ENCODE measurements at regions not wholly inside any gene's neighbourhood (a gene's known extent, or its start where the extent isn't known, plus 50 kb on each side); places are given as distances from the start of the nearest gene placed in this dataset.
A peak's percentile ranks its signal among the peaks of the same experiment; 100 is the strongest.
"Not testable (repeated sequence)": the region's sequence is repeated elsewhere in the genome, so short reads cannot be mapped to it uniquely, and the experiment has no call there.

DNA sequence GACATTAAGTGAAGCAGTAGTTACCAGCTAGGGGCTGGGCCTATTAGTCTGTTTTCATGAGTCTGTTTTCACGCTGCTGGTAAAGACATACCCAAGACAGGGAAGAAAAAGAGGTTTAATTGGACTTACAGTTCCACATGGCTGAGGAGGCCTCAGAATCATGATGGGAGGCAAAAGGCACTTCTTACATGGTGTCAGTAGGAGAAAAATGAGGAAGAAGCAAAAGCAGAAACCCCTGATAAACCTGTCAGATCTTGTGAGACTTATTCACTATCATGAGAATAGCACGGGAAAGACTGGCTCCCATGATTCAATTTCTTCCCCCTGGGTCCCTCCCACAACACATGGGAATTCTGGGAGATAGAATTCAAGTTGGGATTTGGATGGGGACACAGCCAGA, 108.0 kb upstream of the LNX1 start:
- not testable (repeated sequence) for H3K9me3 Mint-ChIP-seq; H3K4me3 Mint-ChIP-seq; H3K27ac Mint-ChIP-seq; ATAC-seq; DNase-seq (ENCODE audit: low spot score in 2 of 2); H3K36me3 Mint-ChIP-seq
- peaks cover 13% of the 10 kb centered on the region for H3K4me1 Mint-ChIP-seq

DNA sequence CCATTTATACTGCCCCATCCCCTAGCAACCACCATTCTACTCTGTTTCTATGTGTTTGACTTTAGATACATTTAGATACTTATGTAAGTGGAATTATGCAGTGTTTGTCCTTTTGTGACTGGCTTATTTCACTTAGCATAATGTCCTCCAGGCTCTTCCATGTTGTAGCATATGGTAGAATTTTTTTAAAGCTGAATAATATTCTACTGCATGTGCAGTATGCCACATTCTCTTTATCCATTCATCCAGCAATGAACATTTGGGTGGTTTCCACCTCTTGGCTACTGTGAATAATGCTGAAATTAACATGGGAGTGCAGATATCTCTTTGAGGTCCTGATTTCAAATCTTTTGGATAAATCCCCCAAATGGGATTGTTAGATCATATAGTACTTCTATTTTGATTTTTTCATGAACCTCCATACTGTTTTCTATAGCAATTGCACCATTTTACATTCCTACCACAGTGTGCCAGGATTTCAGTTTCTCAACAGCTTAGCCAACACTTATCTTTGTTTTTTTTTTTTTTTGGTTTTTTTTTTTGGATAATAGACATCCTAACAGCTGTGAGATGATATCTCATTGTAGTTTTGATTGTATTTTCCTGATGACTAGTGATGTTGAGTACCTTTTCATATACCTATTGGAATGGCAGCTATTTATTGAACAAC, 105.9 kb upstream of the LNX1 start:
- H3K4me3 Mint-ChIP-seq, result no peak overlapping the region
- no peak overlapping the region for H3K27ac Mint-ChIP-seq
- no peaks in the 10 kb centered on the region for H3K9me3 Mint-ChIP-seq
- H3K4me1 Mint-ChIP-seq, result peaks cover under 1% of the 10 kb centered on the region
- DNase-seq (ENCODE audit: low spot score in 2 of 2) (no peak), ATAC-seq (no peak)
- H3K36me3 Mint-ChIP-seq, result no peaks in the 10 kb centered on the region

DNA sequence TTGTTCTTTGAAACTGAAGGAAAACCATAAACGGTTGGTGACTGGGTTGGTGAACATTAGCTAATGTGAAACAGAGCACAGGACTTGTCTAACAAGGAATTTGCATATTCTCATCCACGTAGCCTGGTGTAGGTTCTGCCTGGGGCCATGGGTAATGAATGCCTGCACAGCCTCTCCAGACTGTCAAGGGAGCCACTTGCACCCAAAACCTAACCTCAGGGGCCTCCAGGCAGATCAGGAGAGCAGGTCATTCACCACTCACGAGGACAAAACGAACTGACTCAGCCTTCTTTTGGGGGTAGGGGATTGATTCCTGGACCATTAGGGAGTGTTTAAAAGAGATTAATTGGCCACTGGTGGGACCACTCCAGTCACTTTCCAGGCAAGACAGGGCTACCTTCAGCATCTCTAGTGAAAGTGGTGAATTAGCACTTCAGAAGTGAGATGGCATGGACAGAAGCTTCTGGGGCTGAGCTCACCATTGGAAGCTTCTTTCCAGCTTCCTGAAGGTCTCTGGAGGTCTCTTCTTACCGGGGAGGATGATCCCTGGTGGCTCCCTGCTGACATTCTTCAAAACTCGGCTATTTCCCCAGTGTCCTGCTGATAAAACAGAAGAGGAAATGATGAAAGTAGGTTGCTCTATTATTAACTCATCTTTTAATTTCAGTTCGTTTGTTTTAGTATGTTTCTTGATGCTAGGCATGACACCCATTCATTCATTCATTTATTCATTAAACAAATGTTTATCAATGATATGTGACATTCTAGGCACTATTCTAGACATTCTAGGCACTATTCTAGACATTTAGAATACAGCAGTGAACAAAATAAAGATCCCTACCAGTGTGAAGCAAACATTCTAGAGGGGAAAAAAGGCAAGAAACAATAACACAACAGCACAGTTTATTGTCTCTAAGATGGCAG, 104.5 kb upstream of the LNX1 start:
- Mint-ChIP-seq H3K36me3 (no peaks in the 10 kb centered on the region), H3K4me1 (no peaks in the 10 kb centered on the region), H3K27ac (no peak overlapping the region), H3K4me3 (no peak overlapping the region), H3K9me3 (no peaks in the 10 kb centered on the region)
- DNase-seq (ENCODE audit: low spot score in 2 of 2), result no peak
- ATAC-seq, result no peak

DNA sequence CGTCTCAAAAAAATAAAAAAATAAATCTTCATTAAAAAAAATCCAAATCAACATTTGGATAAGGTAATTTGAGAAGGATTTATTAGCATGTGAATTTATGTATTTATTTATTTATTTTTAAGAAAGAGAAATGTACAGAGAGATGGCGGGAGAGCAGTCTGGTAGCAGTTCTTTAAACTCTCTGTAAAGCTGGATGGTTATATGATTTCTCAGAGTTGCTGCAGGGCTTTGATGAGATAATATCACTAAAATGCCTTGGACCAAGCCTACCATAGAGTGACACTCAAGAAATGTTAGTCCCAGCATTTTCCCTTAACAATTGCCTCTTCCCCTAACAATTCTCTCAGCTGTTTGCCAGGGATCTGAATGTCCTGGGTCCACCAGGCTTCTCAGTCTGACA, 103.4 kb upstream of the LNX1 start:
- DNase-seq (ENCODE audit: low spot score in 2 of 2) (no peak), ATAC-seq (no peak)
- no peak overlapping the region for H3K4me3 Mint-ChIP-seq
- H3K4me1 Mint-ChIP-seq, result no peaks in the 10 kb centered on the region
- no peaks in the 10 kb centered on the region for H3K36me3 Mint-ChIP-seq
- no peak overlapping the region for H3K27ac Mint-ChIP-seq
- no peaks in the 10 kb centered on the region for H3K9me3 Mint-ChIP-seq

DNA sequence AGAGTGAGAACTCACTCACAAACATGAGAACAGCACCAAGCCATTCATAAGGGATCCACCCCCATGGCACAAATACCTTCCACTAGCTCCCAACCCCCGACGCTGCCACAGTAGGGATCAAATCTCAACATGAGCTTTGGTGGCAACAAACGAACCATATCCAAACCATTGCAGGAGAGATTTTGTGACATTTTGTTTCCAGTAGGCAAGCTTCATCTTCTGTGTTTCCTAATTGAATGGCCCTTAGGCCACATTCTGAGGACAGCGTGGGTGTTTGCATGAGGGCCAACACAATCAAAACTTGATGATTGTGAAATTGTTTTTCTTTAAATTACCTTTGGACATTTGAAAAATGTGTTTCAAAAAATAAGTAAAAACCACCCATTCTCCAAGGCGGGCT, 102.6 kb upstream of the LNX1 start:
- ATAC-seq (no peak), DNase-seq (ENCODE audit: low spot score in 2 of 2) (no peak)
- H3K27ac Mint-ChIP-seq, result no peak overlapping the region
- no peaks in the 10 kb centered on the region for H3K36me3 Mint-ChIP-seq
- no peaks in the 10 kb centered on the region for H3K4me1 Mint-ChIP-seq
- no peaks in the 10 kb centered on the region for H3K9me3 Mint-ChIP-seq
- H3K4me3 Mint-ChIP-seq, result no peak overlapping the region

DNA sequence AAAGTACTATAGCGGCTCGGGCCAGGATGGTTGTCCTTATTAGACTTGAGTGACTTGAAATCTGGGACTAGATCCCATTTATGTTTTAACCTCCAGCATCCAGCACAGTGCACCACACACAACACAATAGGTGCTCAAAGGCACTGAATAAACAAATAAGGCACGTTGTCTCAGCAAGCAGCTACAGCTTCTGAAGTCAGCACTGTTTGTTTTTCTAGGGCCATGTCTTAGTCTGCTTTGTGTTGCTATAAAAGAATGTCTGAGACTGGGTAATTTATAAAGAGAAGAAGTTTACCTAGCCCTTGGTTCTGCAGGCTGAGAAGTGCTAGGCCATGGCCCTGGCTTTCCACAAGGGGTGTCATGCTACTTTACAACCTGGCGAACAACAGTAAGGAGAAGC, 102.1 kb upstream of the LNX1 start:
- no peaks in the 10 kb centered on the region for H3K36me3 Mint-ChIP-seq
- no peak for DNase-seq (ENCODE audit: low spot score in 2 of 2)
- H3K9me3 Mint-ChIP-seq, result no peaks in the 10 kb centered on the region
- H3K4me3 Mint-ChIP-seq, result no peak overlapping the region
- no peak for ATAC-seq
- H3K4me1 Mint-ChIP-seq, result no peaks in the 10 kb centered on the region
- no peak overlapping the region for H3K27ac Mint-ChIP-seq

DNA sequence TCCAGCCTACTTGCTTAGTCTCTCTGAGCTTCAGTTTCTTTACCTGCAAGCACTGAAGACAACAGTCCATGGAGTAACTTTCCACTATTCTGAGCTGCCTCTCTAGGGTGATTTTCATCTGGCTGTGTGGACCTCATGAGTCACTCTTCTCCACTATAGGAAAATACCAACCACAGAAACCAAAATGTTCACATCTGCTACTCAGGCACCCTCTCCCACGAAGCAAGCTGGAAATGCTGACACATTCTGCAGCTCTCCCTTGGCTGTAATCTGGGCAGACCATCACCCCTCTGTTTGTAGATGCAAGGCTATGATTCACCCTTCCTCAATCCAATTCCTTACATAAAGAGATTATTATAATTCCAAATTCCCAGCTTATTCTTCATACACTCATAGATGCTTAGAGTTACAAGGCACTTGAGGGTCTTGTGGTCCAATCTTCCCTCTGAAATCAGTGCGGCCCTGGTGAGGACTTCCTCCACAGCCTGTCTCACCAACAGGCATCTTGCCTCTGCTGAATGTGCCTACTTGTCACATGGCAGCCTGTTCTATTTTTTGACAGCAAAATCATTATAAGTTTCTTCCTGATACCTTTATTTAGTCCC, 97.0 kb upstream of the LNX1 start:
- no peak for DNase-seq (ENCODE audit: low spot score in 2 of 2)
- H3K4me3 Mint-ChIP-seq, result no peak overlapping the region
- H3K9me3 Mint-ChIP-seq, result no peaks in the 10 kb centered on the region
- ATAC-seq, result peak; percentile 78
- H3K4me1 Mint-ChIP-seq, result no peaks in the 10 kb centered on the region
- H3K27ac Mint-ChIP-seq, result no peak overlapping the region
- H3K36me3 Mint-ChIP-seq, result no peaks in the 10 kb centered on the region

DNA sequence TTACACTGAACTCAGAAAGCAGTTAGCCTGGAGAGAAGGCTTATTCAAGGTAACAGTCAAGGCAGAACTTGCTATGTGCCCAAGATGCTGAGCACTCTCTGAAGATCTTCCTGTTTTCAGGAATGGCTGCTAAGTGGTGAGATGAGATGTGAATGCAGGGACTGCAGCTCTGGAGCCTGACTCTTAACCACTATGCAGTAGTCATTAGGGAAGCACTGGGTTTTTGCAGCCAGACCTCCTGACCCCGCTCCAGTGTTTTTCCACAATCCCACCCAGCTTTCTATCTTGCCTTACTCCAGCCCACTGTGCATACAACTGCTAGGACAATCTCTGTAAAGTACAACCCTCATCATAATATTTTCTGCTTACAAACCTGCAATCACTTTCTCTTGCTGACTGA, 95.2 kb upstream of the LNX1 start:
- ATAC-seq (no peak), DNase-seq (ENCODE audit: low spot score in 2 of 2) (no peak)
- Mint-ChIP-seq H3K4me1 (no peaks in the 10 kb centered on the region), H3K4me3 (no peak overlapping the region), H3K27ac (no peak overlapping the region), H3K36me3 (no peaks in the 10 kb centered on the region), H3K9me3 (no peaks in the 10 kb centered on the region)

DNA sequence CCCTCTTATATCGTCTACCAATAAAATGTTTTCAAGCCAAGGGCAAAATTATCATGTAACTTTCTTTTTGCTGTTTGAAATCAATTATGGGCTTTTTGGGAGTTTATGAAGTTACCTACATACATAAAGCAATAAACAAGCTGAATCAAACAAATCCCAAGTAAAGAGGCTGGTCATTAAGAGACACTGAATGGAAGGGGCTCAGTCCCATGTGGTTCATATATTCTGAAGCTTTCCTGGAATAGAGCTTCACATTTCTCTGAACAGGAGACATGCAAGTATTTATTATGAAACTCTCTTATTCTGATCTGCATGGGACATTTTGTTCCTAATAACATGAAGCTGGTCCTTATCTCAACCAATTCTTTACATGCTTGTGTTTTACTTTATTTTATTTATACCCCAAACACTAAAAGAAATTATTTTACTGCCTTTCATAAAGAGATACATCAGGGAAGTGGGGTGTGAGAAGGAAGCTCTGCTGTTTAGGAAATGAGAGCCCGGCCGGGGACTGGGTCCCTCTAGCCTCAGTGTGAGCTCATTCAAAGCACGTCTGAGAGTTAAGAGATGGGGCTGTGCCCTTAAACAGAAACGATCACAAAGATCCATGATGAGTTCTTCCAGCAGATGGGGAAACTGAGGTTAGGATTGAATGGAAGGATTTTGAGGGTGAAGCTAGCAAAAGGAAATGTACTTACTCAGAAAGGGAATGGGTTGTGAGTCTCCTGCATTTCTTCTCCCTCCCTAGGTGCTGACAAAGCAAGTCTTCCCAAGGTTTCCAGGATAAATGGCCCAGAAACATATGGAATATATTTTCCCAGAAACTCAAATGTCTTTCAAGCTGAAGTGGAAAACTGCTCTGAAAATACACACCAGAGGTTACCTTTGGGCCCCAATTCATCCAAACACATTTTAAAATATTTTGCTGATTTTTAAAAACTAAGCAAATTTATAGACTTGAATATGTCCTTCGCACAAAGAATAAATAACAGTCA, 93.1 kb upstream of the LNX1 start:
- no peaks in the 10 kb centered on the region for H3K4me1 Mint-ChIP-seq
- DNase-seq (ENCODE audit: low spot score in 2 of 2) (no peak), ATAC-seq (no peak)
- no peak overlapping the region for H3K27ac Mint-ChIP-seq
- peaks cover 6% of the 10 kb centered on the region for H3K9me3 Mint-ChIP-seq
- no peak overlapping the region for H3K4me3 Mint-ChIP-seq
- H3K36me3 Mint-ChIP-seq, result no peaks in the 10 kb centered on the region

DNA sequence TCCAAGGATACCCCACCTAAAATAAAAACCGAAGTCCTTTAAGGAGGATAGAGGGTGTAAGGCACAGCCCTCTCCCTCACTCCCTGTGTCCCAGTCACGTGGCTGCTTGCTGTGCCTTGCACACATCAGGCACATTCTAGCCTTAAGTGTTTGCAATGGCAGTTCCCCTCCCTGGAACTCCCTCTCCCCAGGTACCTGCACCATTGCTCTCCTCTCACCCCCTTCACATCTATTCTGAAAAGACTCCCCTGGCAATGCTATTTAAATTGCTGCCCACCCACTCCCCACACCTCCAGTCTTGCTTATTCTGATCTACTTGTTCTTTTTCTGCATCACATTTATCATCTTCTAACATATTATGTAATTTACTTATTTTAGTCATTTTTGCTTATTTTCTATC, 91.6 kb upstream of the LNX1 start:
- DNase-seq (ENCODE audit: low spot score in 2 of 2) (no peak), ATAC-seq (no peak)
- no peaks in the 10 kb centered on the region for H3K36me3 Mint-ChIP-seq
- H3K9me3 Mint-ChIP-seq, result peaks cover 6% of the 10 kb centered on the region
- no peaks in the 10 kb centered on the region for H3K4me1 Mint-ChIP-seq
- H3K27ac Mint-ChIP-seq, result no peak overlapping the region
- no peak overlapping the region for H3K4me3 Mint-ChIP-seq

DNA sequence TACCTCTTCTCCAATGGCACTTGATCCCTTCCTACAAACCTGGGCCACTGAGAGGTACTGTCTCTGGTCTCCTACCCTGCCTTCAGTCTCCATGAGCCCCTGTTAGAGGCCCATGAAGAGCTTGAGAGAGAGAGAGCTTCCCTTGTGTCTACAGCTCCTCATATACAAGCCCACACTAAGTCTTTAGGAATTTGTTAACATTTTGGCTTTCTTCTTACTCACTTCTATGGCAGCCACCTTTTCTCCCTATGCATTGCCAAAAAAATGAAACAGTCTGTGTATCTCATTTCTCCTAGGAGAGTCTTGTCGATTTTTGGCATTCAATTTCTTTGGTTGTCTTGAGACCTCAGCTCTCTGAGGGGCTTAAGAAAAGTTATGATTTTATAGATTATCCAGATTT, 90.9 kb upstream of the LNX1 start:
- peaks cover 6% of the 10 kb centered on the region for H3K9me3 Mint-ChIP-seq
- H3K4me1 Mint-ChIP-seq, result no peaks in the 10 kb centered on the region
- no peaks in the 10 kb centered on the region for H3K36me3 Mint-ChIP-seq
- H3K4me3 Mint-ChIP-seq, result no peak overlapping the region
- no peak overlapping the region for H3K27ac Mint-ChIP-seq
- ATAC-seq (no peak), DNase-seq (ENCODE audit: low spot score in 2 of 2) (no peak)

DNA sequence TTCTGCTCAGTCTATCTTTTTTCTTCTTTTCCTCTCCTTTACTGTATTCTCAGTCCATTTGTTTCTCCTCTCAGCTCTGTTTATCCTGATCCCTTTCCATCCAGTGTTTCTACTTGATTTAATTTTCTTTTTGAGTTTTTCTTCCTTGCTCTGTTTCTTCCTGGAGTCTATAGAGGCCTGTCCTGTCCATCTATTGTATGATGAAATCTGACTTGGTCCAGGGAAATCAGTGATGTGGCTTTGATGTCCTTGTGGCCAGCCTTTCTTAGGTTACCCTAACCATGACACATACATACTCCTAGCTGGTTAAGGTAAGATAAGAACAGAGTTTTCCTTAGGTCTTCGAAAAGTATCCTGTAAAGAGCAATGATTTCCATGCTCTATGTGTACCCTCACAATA, 89.3 kb upstream of the LNX1 start:
- Mint-ChIP-seq H3K36me3 (no peaks in the 10 kb centered on the region), H3K4me3 (no peak overlapping the region), H3K27ac (no peak overlapping the region), H3K4me1 (no peaks in the 10 kb centered on the region), H3K9me3 (peaks cover 6% of the 10 kb centered on the region)
- no peak for DNase-seq (ENCODE audit: low spot score in 2 of 2)
- no peak for ATAC-seq

DNA sequence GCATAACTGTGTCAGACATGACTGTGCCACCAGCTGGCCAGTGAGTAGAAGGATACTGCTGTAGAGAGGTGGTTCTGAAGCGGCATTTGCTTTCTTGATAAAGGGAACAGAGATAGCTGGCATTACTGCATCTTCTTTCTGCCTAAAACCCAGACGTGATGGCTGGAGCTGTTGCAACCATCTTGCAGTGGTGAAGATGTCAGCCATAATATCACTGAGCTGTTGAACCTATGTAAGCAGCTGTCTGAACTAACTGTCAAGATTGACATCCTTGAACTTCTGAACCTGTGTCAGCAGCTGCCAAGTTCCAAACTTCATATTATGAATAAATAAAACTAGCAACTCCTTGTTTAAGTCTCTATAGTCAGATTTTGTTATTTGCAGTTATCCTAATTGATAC, 88.9 kb upstream of the LNX1 start:
- H3K27ac Mint-ChIP-seq, result no peak overlapping the region
- ATAC-seq (no peak), DNase-seq (ENCODE audit: low spot score in 2 of 2) (no peak)
- H3K9me3 Mint-ChIP-seq, result peaks cover 6% of the 10 kb centered on the region
- H3K36me3 Mint-ChIP-seq, result no peaks in the 10 kb centered on the region
- no peak overlapping the region for H3K4me3 Mint-ChIP-seq
- H3K4me1 Mint-ChIP-seq, result no peaks in the 10 kb centered on the region

DNA sequence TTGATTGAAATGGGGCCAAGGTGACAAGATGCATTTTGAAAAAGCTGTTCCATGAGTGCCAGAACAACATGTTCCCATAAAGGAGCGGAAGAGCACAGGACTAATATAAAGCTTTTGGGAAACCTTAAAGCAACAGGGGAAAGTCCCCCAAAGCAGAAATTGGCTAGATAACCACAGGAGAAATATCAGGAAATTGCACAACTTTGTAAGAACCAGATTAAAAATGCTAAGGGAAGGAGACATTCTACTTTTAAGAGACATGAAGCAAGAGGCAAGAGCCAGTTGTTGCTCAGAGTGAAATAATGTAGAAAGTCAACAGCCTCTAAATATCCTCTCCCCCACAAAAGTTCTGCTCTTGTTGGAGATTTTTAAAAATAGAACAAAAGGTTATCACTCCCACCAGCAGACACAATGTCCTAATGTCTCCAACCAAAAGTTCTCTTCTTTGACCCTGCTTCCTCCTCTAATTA, 85.2 kb upstream of the LNX1 start:
- Mint-ChIP-seq H3K4me3 (no peak overlapping the region), H3K27ac (no peak overlapping the region), H3K9me3 (peaks cover 6% of the 10 kb centered on the region), H3K36me3 (no peaks in the 10 kb centered on the region), H3K4me1 (no peaks in the 10 kb centered on the region)
- DNase-seq (ENCODE audit: low spot score in 2 of 2) (no peak), ATAC-seq (no peak)

DNA sequence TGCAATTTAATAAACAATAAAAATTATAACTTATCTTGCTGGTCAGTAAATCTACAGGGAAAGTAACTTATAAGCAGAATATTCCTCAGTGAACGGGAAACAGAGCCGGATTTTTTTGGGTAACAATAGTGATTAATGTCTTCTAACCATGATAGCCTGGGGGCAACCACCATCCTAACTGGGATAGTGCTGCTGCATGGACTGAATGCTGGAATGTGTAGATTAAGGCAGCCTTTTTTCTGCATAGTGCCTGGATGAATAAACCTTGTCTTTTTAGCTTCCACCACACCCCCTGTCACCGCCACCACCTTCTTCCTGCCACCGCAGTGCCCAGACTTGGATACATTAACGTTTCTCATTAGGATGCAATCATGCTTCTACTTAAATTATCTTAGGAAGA, 83.6 kb upstream of the LNX1 start:
- Mint-ChIP-seq H3K9me3 (peaks cover 3% of the 10 kb centered on the region), H3K4me1 (no peaks in the 10 kb centered on the region), H3K27ac (no peak overlapping the region), H3K36me3 (no peaks in the 10 kb centered on the region), H3K4me3 (no peak overlapping the region)
- DNase-seq (ENCODE audit: low spot score in 2 of 2) (no peak), ATAC-seq (no peak)
